Astrocyte (in vitro differentiated cells and primary cell): ENCODE measurements at regions not wholly inside any gene's neighbourhood (a gene's known extent, or its start where the extent isn't known, plus 50 kb on each side); places are given as distances from the start of the nearest gene placed in this dataset.
"Not testable (repeated sequence)": the region's sequence is repeated elsewhere in the genome, so short reads cannot be mapped to it uniquely, and the experiment has no call there.

ENCODE experiments used
- DNase-seq: peaks from one replicate; pipeline ENCODE4 v3.0.0-alpha.2; 2010; ENCODE audit warnings: low read depth
- FAIRE-seq: peaks from 2 replicates; lab custom pipeline; 2011; peaks lifted over from hg19 to GRCh38; lab: Jason Lieb, UNC
- H2AFZ ChIP-seq: 2 replicates; pipeline ENCODE4 v1.6.0; 2012; ENCODE audit warnings: low read depth, low read length, inconsistent platforms
- H3K27ac ChIP-seq: 2 replicates; pipeline ENCODE4 v1.5.1; 2011; ENCODE audit warnings: low read depth, low read length, inconsistent platforms
- H3K27me3 ChIP-seq: 2 replicates; pipeline ENCODE4 v1.6.0; 2011; ENCODE audit warnings: low read length, inconsistent platforms; ENCODE audit not compliant: insufficient read depth
- H3K36me3 ChIP-seq: 2 replicates; pipeline ENCODE4 v1.5.1; 2011; ENCODE audit warnings: low read length, inconsistent platforms; ENCODE audit not compliant: insufficient read depth
- H3K4me1 ChIP-seq: 2 replicates; pipeline ENCODE4 v1.5.1; 2011; ENCODE audit warnings: low read length, inconsistent platforms; ENCODE audit not compliant: insufficient read depth
- H3K4me2 ChIP-seq: 2 replicates; pipeline ENCODE4 v1.6.0; 2012; ENCODE audit warnings: low read length, inconsistent platforms
- H3K4me3 ChIP-seq: 2 replicates; pipeline ENCODE4 v1.5.1; 2011; ENCODE audit warnings: low read depth, mild to moderate bottlenecking, low read length, inconsistent platforms; ENCODE audit not compliant: insufficient read depth
- H3K79me2 ChIP-seq: 2 replicates; pipeline ENCODE4 v1.6.0; 2012; ENCODE audit warnings: mild to moderate bottlenecking, low read length, inconsistent platforms; ENCODE audit not compliant: insufficient read depth
- H3K9ac ChIP-seq: 2 replicates; pipeline ENCODE4 v1.6.0; 2012; ENCODE audit warnings: mild to moderate bottlenecking, low read length, inconsistent platforms
- H3K9me3 ChIP-seq: 2 replicates; pipeline ENCODE4 v1.5.1; 2012; ENCODE audit warnings: low read depth, mild to moderate bottlenecking, low read length, inconsistent platforms; ENCODE audit not compliant: insufficient read depth
- H4K20me1 ChIP-seq: 2 replicates; pipeline ENCODE4 v1.6.0; 2012; ENCODE audit warnings: low read length, inconsistent platforms; ENCODE audit not compliant: insufficient read depth
- H3K27ac Mint-ChIP-seq: one replicate; pipeline ENCODE4 v1.8.0; 2021; ENCODE audit warnings: mild to moderate bottlenecking, mixed read lengths; ENCODE audit not compliant: unreplicated experiment
- H3K27me3 Mint-ChIP-seq: one replicate; pipeline ENCODE4 v1.8.0; 2021; ENCODE audit warnings: low read depth, mixed read lengths; ENCODE audit not compliant: unreplicated experiment
- H3K36me3 Mint-ChIP-seq: one replicate; pipeline ENCODE4 v1.8.0; 2021; ENCODE audit warnings: low read depth, mixed read lengths; ENCODE audit not compliant: unreplicated experiment
- H3K4me1 Mint-ChIP-seq: one replicate; pipeline ENCODE4 v1.8.0; 2021; ENCODE audit warnings: low read depth, mixed read lengths; ENCODE audit not compliant: unreplicated experiment
- H3K4me3 Mint-ChIP-seq: one replicate; pipeline ENCODE4 v1.8.0; 2021; ENCODE audit warnings: mild to moderate bottlenecking, moderate library complexity, mixed read lengths; ENCODE audit not compliant: unreplicated experiment
- H3K9me3 Mint-ChIP-seq: one replicate; pipeline ENCODE4 v1.8.0; 2021; ENCODE audit warnings: mild to moderate bottlenecking, mixed read lengths; ENCODE audit not compliant: unreplicated experiment
- EZH2 ChIP-seq: IDR thresholded peaks from 2 replicates; pipeline ENCODE4 v1.6.1; 2012; ENCODE audit warnings: mild to moderate bottlenecking, low read length, inconsistent platforms; ENCODE audit not compliant: insufficient read depth
- TF ChIP-seq, protein P1 (sequence below): IDR thresholded peaks from 2 replicates; pipeline ENCODE4 v1.5.1; 2011; ENCODE audit warnings: low read depth, mild to moderate bottlenecking, inconsistent platforms, low read length, moderate library complexity; ENCODE audit not compliant: insufficient read depth

DNA sequence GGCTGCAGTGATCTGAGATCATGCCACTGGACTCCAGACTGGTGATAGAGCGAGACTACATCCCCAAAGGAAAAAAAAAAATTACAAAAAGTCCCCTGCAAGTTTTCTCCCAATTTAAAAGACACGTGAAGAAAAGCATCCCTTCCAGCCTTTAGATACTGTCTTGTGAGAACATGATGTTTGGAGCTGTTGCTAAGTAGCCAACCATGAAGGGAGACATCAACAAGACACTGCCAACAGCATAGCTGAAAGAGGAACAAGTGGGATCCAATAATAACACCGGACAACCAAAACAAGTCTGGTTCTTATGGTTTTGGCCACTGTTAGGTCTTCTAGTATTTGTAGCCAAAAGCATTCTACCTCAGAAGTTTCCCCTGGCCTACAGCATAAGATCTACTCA lies 118.9 kb upstream of the CCDC180 start:
- Histone ChIP-seq H2AFZ (no peak overlapping the region), H4K20me1 (no peaks in the 10 kb centered on the region), H3K9me3 (no peaks in the 10 kb centered on the region), H3K4me1 (no peaks in the 10 kb centered on the region), H3K79me2 (no peaks in the 10 kb centered on the region), H3K27me3 (no peaks in the 10 kb centered on the region), H3K36me3 (no peaks in the 10 kb centered on the region), H3K9ac (no peak overlapping the region), H3K4me3 (no peak overlapping the region), H3K4me2 (no peak overlapping the region), H3K27ac (no peak overlapping the region)
- DNase-seq (no peak), FAIRE-seq (no peak)
- H3K4me3 Mint-ChIP-seq: no peak overlapping the region
- no peak overlapping the region for H3K27ac Mint-ChIP-seq
- peaks cover 5% of the 10 kb centered on the region for H3K36me3 Mint-ChIP-seq
- no peaks in the 10 kb centered on the region for H3K27me3 Mint-ChIP-seq
- peaks cover 5% of the 10 kb centered on the region for H3K9me3 Mint-ChIP-seq
- no peak for TF ChIP-seq EZH2
- TF ChIP-seq, protein P1, sequence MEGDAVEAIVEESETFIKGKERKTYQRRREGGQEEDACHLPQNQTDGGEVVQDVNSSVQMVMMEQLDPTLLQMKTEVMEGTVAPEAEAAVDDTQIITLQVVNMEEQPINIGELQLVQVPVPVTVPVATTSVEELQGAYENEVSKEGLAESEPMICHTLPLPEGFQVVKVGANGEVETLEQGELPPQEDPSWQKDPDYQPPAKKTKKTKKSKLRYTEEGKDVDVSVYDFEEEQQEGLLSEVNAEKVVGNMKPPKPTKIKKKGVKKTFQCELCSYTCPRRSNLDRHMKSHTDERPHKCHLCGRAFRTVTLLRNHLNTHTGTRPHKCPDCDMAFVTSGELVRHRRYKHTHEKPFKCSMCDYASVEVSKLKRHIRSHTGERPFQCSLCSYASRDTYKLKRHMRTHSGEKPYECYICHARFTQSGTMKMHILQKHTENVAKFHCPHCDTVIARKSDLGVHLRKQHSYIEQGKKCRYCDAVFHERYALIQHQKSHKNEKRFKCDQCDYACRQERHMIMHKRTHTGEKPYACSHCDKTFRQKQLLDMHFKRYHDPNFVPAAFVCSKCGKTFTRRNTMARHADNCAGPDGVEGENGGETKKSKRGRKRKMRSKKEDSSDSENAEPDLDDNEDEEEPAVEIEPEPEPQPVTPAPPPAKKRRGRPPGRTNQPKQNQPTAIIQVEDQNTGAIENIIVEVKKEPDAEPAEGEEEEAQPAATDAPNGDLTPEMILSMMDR: no peak
- H3K4me1 Mint-ChIP-seq: no peaks in the 10 kb centered on the region

GRCh38 chr9:97187706-97188105 lies 119.8 kb upstream of the CCDC180 start:
- not testable (repeated sequence) for H3K27me3 Mint-ChIP-seq, H3K4me2 ChIP-seq, H3K4me3 Mint-ChIP-seq, DNase-seq, H3K9ac ChIP-seq, H3K9me3 ChIP-seq, H3K4me3 ChIP-seq, H3K36me3 Mint-ChIP-seq, H3K4me1 Mint-ChIP-seq, H3K79me2 ChIP-seq, H3K27ac Mint-ChIP-seq, H3K36me3 ChIP-seq, H4K20me1 ChIP-seq, H3K27ac ChIP-seq, H3K4me1 ChIP-seq, H2AFZ ChIP-seq, H3K27me3 ChIP-seq, FAIRE-seq, H3K9me3 Mint-ChIP-seq

- H3K4me1 Mint-ChIP-seq: no peaks in the 10 kb centered on the region
- no peaks in the 10 kb centered on the region for H3K27me3 Mint-ChIP-seq
- no peaks in the 10 kb centered on the region for H3K36me3 ChIP-seq
- no peak overlapping the region for H3K4me3 ChIP-seq
- H3K36me3 Mint-ChIP-seq: peaks cover 8% of the 10 kb centered on the region
- peaks cover 3% of the 10 kb centered on the region for H3K9me3 Mint-ChIP-seq
- H3K4me3 Mint-ChIP-seq: no peak overlapping the region
- H3K9ac ChIP-seq: no peak overlapping the region
- DNase-seq: no peak
- H3K4me1 ChIP-seq: no peaks in the 10 kb centered on the region
- no peaks in the 10 kb centered on the region for H3K79me2 ChIP-seq
- H3K4me2 ChIP-seq: no peak overlapping the region
- H3K27ac Mint-ChIP-seq: no peak overlapping the region
- no peak for FAIRE-seq
- H4K20me1 ChIP-seq: no peaks in the 10 kb centered on the region
- H3K27me3 ChIP-seq: no peaks in the 10 kb centered on the region
- H3K27ac ChIP-seq: no peak overlapping the region
- H3K9me3 ChIP-seq: no peaks in the 10 kb centered on the region
- TF ChIP-seq EZH2: no peak
- TF ChIP-seq, protein P1: no peak
- H2AFZ ChIP-seq: no peak overlapping the region
These were observed 121.0 kb upstream of the CCDC180 start for GRCh38 chr9:97186493-97186892.

GRCh38 chr9:97182532-97182931 lies 124.9 kb upstream of the CCDC180 start:
- H3K4me3 ChIP-seq, H3K4me1 Mint-ChIP-seq, H3K27ac ChIP-seq, H3K79me2 ChIP-seq, H3K27me3 Mint-ChIP-seq, DNase-seq, H3K4me2 ChIP-seq, H3K36me3 ChIP-seq, H3K9me3 ChIP-seq, H3K4me3 Mint-ChIP-seq, H3K27ac Mint-ChIP-seq, H3K4me1 ChIP-seq, H3K27me3 ChIP-seq, H3K9ac ChIP-seq, H3K9me3 Mint-ChIP-seq, H3K36me3 Mint-ChIP-seq, H4K20me1 ChIP-seq, H2AFZ ChIP-seq, FAIRE-seq: not testable (repeated sequence)
